HepG2 (cell line): ENCODE measurements at regions not wholly inside any gene's neighbourhood (a gene's known extent, or its start where the extent isn't known, plus 50 kb on each side); places are given as distances from the start of the nearest gene placed in this dataset.
A peak's percentile ranks its signal among the peaks of the same experiment; 100 is the strongest.

Source experiments
- AKAP8 ChIP-seq: sonication (generic); formaldehyde crosslinking; IDR thresholded peaks from 2 replicates; pipeline ENCODE4 v1.5.1; 2020; ENCODE audit warnings: mild to moderate bottlenecking, missing genetic modification reagents
- ASH2L ChIP-seq: fragments of 300-600, 200-600 bp; sonication (generic); IDR thresholded peaks from 2 replicates; pipeline ENCODE4 v1.7.0; 2017; ENCODE audit warnings: low read depth, mild to moderate bottlenecking, moderate library complexity, mixed read lengths, low read length; ENCODE audit not compliant: insufficient read length
- ATF3 ChIP-seq: sonication (generic); formaldehyde crosslinking; IDR thresholded peaks from 2 replicates; pipeline ENCODE4 v1.4.0; 2020; ENCODE audit warnings: missing genetic modification reagents
- BCL6 ChIP-seq: IDR thresholded peaks from 2 replicates; pipeline ENCODE4 v1.6.1; 2016; ENCODE audit warnings: missing genetic modification reagents, missing compliant biosample characterization
- CBFB ChIP-seq: sonication (generic); formaldehyde crosslinking; IDR thresholded peaks from 2 replicates; pipeline ENCODE4 v1.4.0; 2020; ENCODE audit warnings: missing genetic modification reagents
- CC2D1A ChIP-seq: sonication (generic); formaldehyde crosslinking; IDR thresholded peaks from 2 replicates; pipeline ENCODE4 v1.8.1; 2023; ENCODE audit warnings: mild to moderate bottlenecking, missing genetic modification reagents
- GATA4 ChIP-seq: sonication (generic); IDR thresholded peaks from 2 replicates; pipeline ENCODE4 v1.6.1; 2016; ENCODE audit warnings: antibody characterized with exemption, low read depth, borderline replicate concordance
- GZF1 ChIP-seq: sonication (generic); formaldehyde crosslinking; IDR thresholded peaks from 2 replicates; pipeline ENCODE4 v1.5.1; 2020; ENCODE audit warnings: mild to moderate bottlenecking, missing genetic modification reagents
- JUNB ChIP-seq: sonication (generic); formaldehyde crosslinking; IDR thresholded peaks from 2 replicates; pipeline ENCODE4 v1.8.0; 2022; ENCODE audit warnings: missing genetic modification reagents, mild to moderate bottlenecking, borderline replicate concordance
- NFKBIZ ChIP-seq: IDR thresholded peaks from 2 replicates; pipeline ENCODE4 v1.6.1; 2018; ENCODE audit warnings: missing genetic modification reagents, missing compliant biosample characterization
- NR2F2 ChIP-seq: IDR thresholded peaks from 2 replicates; pipeline ENCODE4 v1.6.1; 2012; ENCODE audit warnings: low read depth, inconsistent platforms, borderline replicate concordance
- RFX5 ChIP-seq: IDR thresholded peaks from 2 replicates; pipeline ENCODE4 v1.6.1; 2011; ENCODE audit warnings: low read depth, low read length, improper control_type of control experiment
- SP4 ChIP-seq: sonication (generic); formaldehyde crosslinking; IDR thresholded peaks from 2 replicates; pipeline ENCODE4 v1.8.1; 2023; ENCODE audit warnings: mild to moderate bottlenecking, missing genetic modification reagents
- SRY ChIP-seq: sonication (generic); formaldehyde crosslinking; IDR thresholded peaks from 2 replicates; pipeline ENCODE4 v1.8.0; 2022; ENCODE audit warnings: mild to moderate bottlenecking, missing genetic modification reagents
- TRAFD1 ChIP-seq: sonication (generic); formaldehyde crosslinking; IDR thresholded peaks from 2 replicates; pipeline ENCODE4 v1.5.1; 2020; ENCODE audit warnings: missing genetic modification reagents, mild to moderate bottlenecking, borderline replicate concordance
- ZFAT ChIP-seq: sonication (generic); formaldehyde crosslinking; conservative IDR thresholded peaks from 2 replicates; pipeline ENCODE4 v1.8.1; 2023; ENCODE audit warnings: missing genetic modification reagents, inconsistent platforms
- ZNF180 ChIP-seq: sonication (generic); formaldehyde crosslinking; IDR thresholded peaks from 2 replicates; pipeline ENCODE4 v1.4.0; 2020; ENCODE audit warnings: low read depth, missing genetic modification reagents, borderline replicate concordance
- ZNF20 ChIP-seq: sonication (generic); formaldehyde crosslinking; IDR thresholded peaks from 2 replicates; pipeline ENCODE4 v1.4.0; 2020; ENCODE audit warnings: mild to moderate bottlenecking, moderate library complexity, missing genetic modification reagents
- ZNF232 ChIP-seq: sonication (generic); formaldehyde crosslinking; IDR thresholded peaks from 2 replicates; pipeline ENCODE4 v1.4.0; 2020; ENCODE audit warnings: missing genetic modification reagents, borderline replicate concordance
- ZNF329 ChIP-seq: sonication (generic); formaldehyde crosslinking; IDR thresholded peaks from 2 replicates; pipeline ENCODE4 v1.9.0; 2021; ENCODE audit warnings: low read depth, mild to moderate bottlenecking, missing genetic modification reagents
- ZNF350 ChIP-seq: sonication (generic); formaldehyde crosslinking; IDR thresholded peaks from 2 replicates; pipeline ENCODE4 v1.4.0; 2020; ENCODE audit warnings: mild to moderate bottlenecking, low read depth, missing genetic modification reagents, borderline replicate concordance
- ZNF367 ChIP-seq: sonication (generic); formaldehyde crosslinking; IDR thresholded peaks from 2 replicates; pipeline ENCODE4 v1.4.0; 2020; ENCODE audit warnings: missing genetic modification reagents, borderline replicate concordance
- ZNF546 ChIP-seq: sonication (generic); formaldehyde crosslinking; conservative IDR thresholded peaks from 2 replicates; pipeline ENCODE4 v1.8.1; 2023; ENCODE audit warnings: mild to moderate bottlenecking, missing genetic modification reagents
- ZNF703 ChIP-seq: sonication (generic); formaldehyde crosslinking; IDR thresholded peaks from 2 replicates; pipeline ENCODE4 v1.5.1; 2020; ENCODE audit warnings: missing genetic modification reagents, mild to moderate bottlenecking, moderate library complexity, borderline replicate concordance
- ZNF775 ChIP-seq: sonication (generic); formaldehyde crosslinking; IDR thresholded peaks from 2 replicates; pipeline ENCODE4 v1.4.0; 2020; ENCODE audit warnings: missing genetic modification reagents, mild to moderate bottlenecking, moderate library complexity, borderline replicate concordance
- TF ChIP-seq, protein P1 (sequence below): sonication (generic); formaldehyde crosslinking; IDR thresholded peaks from 2 replicates; pipeline ENCODE4 v1.5.1; 2020; ENCODE audit warnings: mild to moderate bottlenecking, moderate library complexity, missing genetic modification reagents
- TF ChIP-seq, protein P2 (sequence below): sonication (generic); formaldehyde crosslinking; IDR thresholded peaks from 2 replicates; pipeline ENCODE4 v1.5.0; 2020; ENCODE audit warnings: mild to moderate bottlenecking, missing genetic modification reagents

- TF ChIP-seq, protein P1, sequence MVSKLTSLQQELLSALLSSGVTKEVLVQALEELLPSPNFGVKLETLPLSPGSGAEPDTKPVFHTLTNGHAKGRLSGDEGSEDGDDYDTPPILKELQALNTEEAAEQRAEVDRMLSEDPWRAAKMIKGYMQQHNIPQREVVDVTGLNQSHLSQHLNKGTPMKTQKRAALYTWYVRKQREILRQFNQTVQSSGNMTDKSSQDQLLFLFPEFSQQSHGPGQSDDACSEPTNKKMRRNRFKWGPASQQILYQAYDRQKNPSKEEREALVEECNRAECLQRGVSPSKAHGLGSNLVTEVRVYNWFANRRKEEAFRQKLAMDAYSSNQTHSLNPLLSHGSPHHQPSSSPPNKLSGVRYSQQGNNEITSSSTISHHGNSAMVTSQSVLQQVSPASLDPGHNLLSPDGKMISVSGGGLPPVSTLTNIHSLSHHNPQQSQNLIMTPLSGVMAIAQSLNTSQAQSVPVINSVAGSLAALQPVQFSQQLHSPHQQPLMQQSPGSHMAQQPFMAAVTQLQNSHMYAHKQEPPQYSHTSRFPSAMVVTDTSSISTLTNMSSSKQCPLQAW (CRISPR knock-in tag), result no peak
- TF ChIP-seq NR2F2 (no peak), CBFB (CRISPR knock-in tag) (no peak), JUNB (no peak), ZNF703 (no peak), ZNF775 (CRISPR knock-in tag) (0 out of 2 replicates have a peak, but pooled peaks have one; percentile 49), CC2D1A (CRISPR knock-in tag) (no peak), SRY (CRISPR knock-in tag) (0 out of 2 replicates have a peak, but pooled peaks have one; percentile 53), SP4 (CRISPR knock-in tag) (peak; percentile 47; the same call in 1 of the 2 replicates), BCL6 (no peak), ZNF329 (CRISPR knock-in tag) (0 out of 2 replicates have a peak, but pooled peaks have one; percentile 43), ATF3 (no peak), GZF1 (CRISPR knock-in tag) (no peak), GATA4 (no peak), TRAFD1 (CRISPR knock-in tag) (no peak), ZNF350 (no peak), ZFAT (CRISPR knock-in tag) (no peak), ZNF180 (no peak), NFKBIZ (CRISPR knock-in tag) (no peak), ZNF232 (CRISPR knock-in tag) (no peak), RFX5 (no peak), ZNF546 (CRISPR knock-in tag) (no peak), ASH2L (peak; percentile 69), ZNF20 (CRISPR knock-in tag) (no peak), ZNF367 (CRISPR knock-in tag) (no peak), AKAP8 (CRISPR knock-in tag) (no peak)
- TF ChIP-seq, protein P2, sequence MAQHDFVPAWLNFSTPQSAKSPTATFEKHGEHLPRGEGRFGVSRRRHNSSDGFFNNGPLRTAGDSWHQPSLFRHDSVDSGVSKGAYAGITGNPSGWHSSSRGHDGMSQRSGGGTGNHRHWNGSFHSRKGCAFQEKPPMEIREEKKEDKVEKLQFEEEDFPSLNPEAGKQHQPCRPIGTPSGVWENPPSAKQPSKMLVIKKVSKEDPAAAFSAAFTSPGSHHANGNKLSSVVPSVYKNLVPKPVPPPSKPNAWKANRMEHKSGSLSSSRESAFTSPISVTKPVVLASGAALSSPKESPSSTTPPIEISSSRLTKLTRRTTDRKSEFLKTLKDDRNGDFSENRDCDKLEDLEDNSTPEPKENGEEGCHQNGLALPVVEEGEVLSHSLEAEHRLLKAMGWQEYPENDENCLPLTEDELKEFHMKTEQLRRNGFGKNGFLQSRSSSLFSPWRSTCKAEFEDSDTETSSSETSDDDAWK (CRISPR knock-in tag), result no peak
These were observed 70.4 kb upstream of the SPATA12 start (continued) for GRCh38 chr3:56989977-56990640.
